GM12878 (cell line): ENCODE measurements at regions not wholly inside any gene's neighbourhood (a gene's known extent, or its start where the extent isn't known, plus 50 kb on each side); places are given as distances from the start of the nearest gene placed in this dataset.

ENCODE experiments used
- ATAC-seq: fragments of 200-7000 bp; cut with Tn5 transposase; 3 replicates; pipeline ENCODE4 v1.9.1; 2020; ENCODE audit warnings: mild to moderate bottlenecking, moderate library complexity
- BruUV-seq: library from RNA; stranded (reverse); fragments of 400-500 nt; replicated peaks from 2 replicates; lab custom pipeline; 2021; lab: Mats Ljungman, UMichigan
- CTCF ChIA-PET: fragments of 300-600 bp; sonication (Branson Sonifier 250); formaldehyde crosslinking; extraction: SDS; loops from one replicate; lab custom pipeline; 2021; ENCODE audit warnings: inconsistent platforms; lab: Yijun Ruan, JAX
- POLR2A ChIA-PET: fragments of 350-600 bp; formaldehyde crosslinking; extraction: SDS; loops from one replicate; lab custom pipeline; 2021; ENCODE audit warnings: inconsistent platforms; lab: Charles Lee
- RAD21 ChIA-PET: fragments of 300-600 bp; sonication (Branson Sonifier 250); formaldehyde crosslinking; loops from one replicate; lab custom pipeline; 2023; ENCODE audit warnings: antibody characterized with exemption; ENCODE audit not compliant: unreplicated experiment; lab: Charles Lee
- SMC1A ChIA-PET: fragments of 300-600 bp; sonication (Branson Sonifier 250); formaldehyde crosslinking; loops from one replicate; lab custom pipeline; 2023; ENCODE audit not compliant: unreplicated experiment, uncharacterized antibody; lab: Charles Lee
- DNase-seq: peaks from one replicate; pipeline ENCODE4 v3.0.0-alpha.2; 2011; ENCODE audit warnings: low read depth, low spot score
- FAIRE-seq: peaks from 3 replicates; lab custom pipeline; 2011; peaks lifted over from hg19 to GRCh38; lab: Jason Lieb, UNC
- H2AFZ ChIP-seq: 2 replicates; pipeline ENCODE4 v1.6.0; 2011; ENCODE audit warnings: low read depth, low read length, control low read depth; ENCODE audit not compliant: control insufficient read depth
- H3K27ac ChIP-seq: 2 replicates; pipeline ENCODE4 v1.5.1; 2011; ENCODE audit warnings: control low read depth; ENCODE audit not compliant: control insufficient read depth, insufficient read depth
- H3K27me3 ChIP-seq, 2 experiments: replicated peaks in 1 of 2; 2 replicates each; pipeline versions ENCODE4 v1.6.0 to v1.6.1; 2011; ENCODE audit warnings: low read length in 1 of 2; ENCODE audit not compliant: control insufficient read depth in 2 of 2, insufficient read depth in 2 of 2
- H3K36me3 ChIP-seq, 2 experiments: 2 replicates each; pipeline ENCODE4 v1.5.1; 2011; ENCODE audit warnings: low read length in 1 of 2; ENCODE audit not compliant: control insufficient read depth in 2 of 2, insufficient read depth in 2 of 2
- H3K4me1 ChIP-seq: 2 replicates; pipeline ENCODE4 v1.6.1; 2011; ENCODE audit warnings: mild to moderate bottlenecking, low read length, moderate library complexity, mixed read lengths; ENCODE audit not compliant: control insufficient read depth, insufficient read depth
- H3K4me2 ChIP-seq: 2 replicates; pipeline ENCODE4 v1.6.0; 2011; ENCODE audit warnings: control low read depth; ENCODE audit not compliant: control insufficient read depth, insufficient read depth
- H3K4me3 ChIP-seq: fragments of 200-600 bp; sonication (generic); 2 replicates; pipeline ENCODE4 v1.5.1; 2016
- H3K79me2 ChIP-seq: 2 replicates; pipeline ENCODE4 v1.6.0; 2011; ENCODE audit warnings: low read length; ENCODE audit not compliant: control insufficient read depth, insufficient read depth
- H3K9ac ChIP-seq: 2 replicates; pipeline ENCODE4 v1.8.0; 2011; ENCODE audit warnings: low read length, control low read depth, mixed read lengths; ENCODE audit not compliant: control insufficient read depth, insufficient read depth
- H3K9me3 ChIP-seq: replicated peaks from 3 replicates; pipeline ENCODE4 v1.5.1; 2011; ENCODE audit warnings: mild to moderate bottlenecking, low read length; ENCODE audit not compliant: control insufficient read depth, insufficient read depth
- H4K20me1 ChIP-seq: 2 replicates; pipeline ENCODE4 v1.6.0; 2011; ENCODE audit not compliant: control insufficient read depth, insufficient read depth
- BCLAF1 ChIP-seq: fragments of 450-650 bp; IDR thresholded peaks from 2 replicates; pipeline ENCODE4 v1.6.1; 2017; ENCODE audit warnings: antibody characterized with exemption, mild to moderate bottlenecking, moderate library complexity
- CBX3 ChIP-seq: fragments of 200-600 bp; sonication (generic); IDR thresholded peaks from 2 replicates; pipeline ENCODE4 v1.6.1; 2016; ENCODE audit warnings: low read depth, borderline replicate concordance
- CBX5 ChIP-seq: sonication (generic); IDR thresholded peaks from 2 replicates; pipeline ENCODE4 v1.6.1; 2016; ENCODE audit warnings: low read depth, moderate library complexity, mild to moderate bottlenecking, inconsistent platforms
- CREB1 ChIP-seq: IDR thresholded peaks from 2 replicates; pipeline ENCODE4 v1.6.1; 2012; ENCODE audit warnings: low read depth, mild to moderate bottlenecking, inconsistent platforms
- CTCF ChIP-seq, 3 experiments: IDR thresholded peaks in 2 of 3; conservative IDR thresholded peaks in 1 of 3; 2 replicates each; pipeline ENCODE4 v1.5.1; 2011; ENCODE audit warnings: low read depth in 3 of 3, low read length in 3 of 3, mild to moderate bottlenecking in 3 of 3, control low read depth in 2 of 3, moderate library complexity in 2 of 3, inconsistent platforms in 1 of 3, mixed read lengths in 1 of 3; ENCODE audit not compliant: control insufficient read depth in 2 of 3, insufficient read depth in 1 of 3; ENCODE audit errors: extremely low read depth in 1 of 3
- FOXK2 ChIP-seq: fragments of 450-650 bp; IDR thresholded peaks from 2 replicates; pipeline ENCODE4 v1.6.1; 2017; ENCODE audit warnings: mild to moderate bottlenecking, moderate library complexity
- LARP7 ChIP-seq: fragments of 450-650 bp; IDR thresholded peaks from 2 replicates; pipeline ENCODE4 v1.6.1; 2017; ENCODE audit warnings: mild to moderate bottlenecking
- NFYA ChIP-seq: IDR thresholded peaks from 2 replicates; pipeline ENCODE4 v1.6.1; 2011; ENCODE audit warnings: low read depth, mild to moderate bottlenecking, low read length, improper control_type of control experiment, borderline replicate concordance
- NRF1 ChIP-seq: conservative IDR thresholded peaks from 2 replicates; pipeline ENCODE4 v1.6.1; 2011; ENCODE audit warnings: mild to moderate bottlenecking, low read depth, low read length, improper control_type of control experiment
- POLR2A ChIP-seq: IDR thresholded peaks from 2 replicates; pipeline ENCODE4 v1.6.1; 2011; ENCODE audit warnings: low read depth, mild to moderate bottlenecking, low read length
- POLR2AphosphoS5 ChIP-seq: IDR thresholded peaks from 2 replicates; pipeline ENCODE4 v1.6.1; 2011; ENCODE audit warnings: mild to moderate bottlenecking, low read length, inconsistent platforms
- SMARCA5 ChIP-seq: fragments of 450-650 bp; IDR thresholded peaks from 2 replicates; pipeline ENCODE4 v1.6.1; 2017; ENCODE audit warnings: mild to moderate bottlenecking
- YBX1 ChIP-seq: fragments of 450-650 bp; IDR thresholded peaks from 2 replicates; pipeline ENCODE4 v1.6.1; 2016; ENCODE audit warnings: antibody characterized with exemption
- ZSCAN29 ChIP-seq: fragments of 450-650 bp; IDR thresholded peaks from 2 replicates; pipeline ENCODE4 v1.6.1; 2017; ENCODE audit warnings: mild to moderate bottlenecking, moderate library complexity
- WGBS: methylation state at CpG from one replicate; pipeline ENCODE4 v1.1.6; 2016; ENCODE audit warnings: low lambda C conversion rate; ENCODE audit not compliant: insufficient replicate concordance, insufficient coverage; ENCODE audit errors: missing lambda C conversion rate; 5-methylcytosine and 5-hydroxymethylcytosine counted together
- in situ Hi-C: fragments of 300-500 bp; cut with MboI; formaldehyde crosslinking; loops from 9 replicates; pipeline ENCODE4 v1.14.3; 2018; ENCODE audit warnings: mixed read lengths
- intact Hi-C: fragments of 100-400 bp; cut with micrococcal nuclease; formaldehyde crosslinking; loops from one replicate; pipeline ENCODE4 v1.14.2; 2022; ENCODE audit not compliant: unreplicated experiment
- TF ChIP-seq, protein P1 (sequence below): fragments of 450-650 bp; formaldehyde crosslinking; IDR thresholded peaks from 2 replicates; pipeline ENCODE4 v1.5.0; 2022; ENCODE audit warnings: mild to moderate bottlenecking, missing genetic modification characterization

DNA sequence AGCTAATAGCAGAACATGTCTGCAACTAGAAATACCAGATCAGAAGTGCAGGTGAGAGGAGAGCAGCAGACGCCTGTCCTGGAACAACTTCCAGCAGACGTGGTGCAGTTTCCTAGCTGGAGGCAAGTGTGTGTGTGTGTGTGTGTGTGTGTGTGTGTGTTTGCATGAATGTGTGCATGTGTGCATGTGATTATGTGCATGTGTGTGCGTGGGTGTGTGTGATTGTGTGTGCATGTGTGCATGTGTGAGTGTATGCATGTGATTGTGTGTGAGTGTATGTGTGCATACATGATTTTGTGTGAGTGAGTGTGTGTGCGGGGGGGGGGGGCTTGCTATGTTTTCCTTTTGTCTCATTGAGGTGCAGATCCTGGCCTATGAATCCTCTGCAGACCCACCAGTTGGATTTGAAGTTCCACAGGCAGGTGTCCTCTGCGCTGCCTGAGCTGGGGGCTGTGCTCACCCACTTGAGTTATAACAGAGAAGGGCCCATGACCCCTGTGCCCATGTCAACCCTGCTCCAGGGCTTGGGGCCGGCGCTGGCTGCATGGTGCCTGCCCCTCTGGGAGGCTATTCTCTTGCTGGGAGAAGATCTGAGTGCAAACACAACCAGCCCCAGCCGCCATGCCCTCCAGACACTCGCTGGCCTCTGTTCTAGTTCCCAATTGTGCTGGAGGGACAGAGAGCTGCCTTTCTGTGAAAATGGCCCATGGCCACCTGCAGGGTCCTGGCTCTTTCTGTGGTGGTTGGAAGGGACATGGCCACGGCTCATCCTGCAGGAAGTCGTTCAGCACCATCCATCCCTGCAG lies 821.3 kb downstream of the BRD1 start (continued):
- TF ChIP-seq NFYA (no peak), NRF1 (no peak), POLR2AphosphoS5 (no peak), POLR2A (no peak)
- TF ChIP-seq, all 136 proteins: peak for 0

GRCh38 chr22:49005557-49005956 lies 822.1 kb downstream of the BRD1 start:
- RAD21 ChIA-PET = no interaction called here
- H3K4me2 ChIP-seq = no peak overlapping the region
- SMC1A ChIA-PET = no interaction called here
- no peak overlapping the region for H3K27ac ChIP-seq
- no peaks in the 10 kb centered on the region for H3K27me3 ChIP-seq
- DNase-seq (no peak), FAIRE-seq (no peak), ATAC-seq (no peak)
- no peaks in the 10 kb centered on the region for H3K79me2 ChIP-seq
- no peaks in the 10 kb centered on the region for H3K4me1 ChIP-seq
- H3K9me3 ChIP-seq = no peaks in the 10 kb centered on the region; the same call in 2 of the 3 replicates
- H3K4me3 ChIP-seq = no peak overlapping the region
- no peaks in the 10 kb centered on the region for H4K20me1 ChIP-seq
- no peaks in the 10 kb centered on the region for H3K36me3 ChIP-seq
- BruUV-seq = no TSS peak
- in situ Hi-C loops (no loop called here), intact Hi-C loops (no loop called here)
- POLR2A ChIA-PET = no interaction called here
- no peak overlapping the region for H3K9ac ChIP-seq
- 65% methylated on average over 7 of the region's 7 CpGs for WGBS
- CTCF ChIA-PET = no interaction called here
- H2AFZ ChIP-seq = no peak overlapping the region
- TF ChIP-seq, protein P1, sequence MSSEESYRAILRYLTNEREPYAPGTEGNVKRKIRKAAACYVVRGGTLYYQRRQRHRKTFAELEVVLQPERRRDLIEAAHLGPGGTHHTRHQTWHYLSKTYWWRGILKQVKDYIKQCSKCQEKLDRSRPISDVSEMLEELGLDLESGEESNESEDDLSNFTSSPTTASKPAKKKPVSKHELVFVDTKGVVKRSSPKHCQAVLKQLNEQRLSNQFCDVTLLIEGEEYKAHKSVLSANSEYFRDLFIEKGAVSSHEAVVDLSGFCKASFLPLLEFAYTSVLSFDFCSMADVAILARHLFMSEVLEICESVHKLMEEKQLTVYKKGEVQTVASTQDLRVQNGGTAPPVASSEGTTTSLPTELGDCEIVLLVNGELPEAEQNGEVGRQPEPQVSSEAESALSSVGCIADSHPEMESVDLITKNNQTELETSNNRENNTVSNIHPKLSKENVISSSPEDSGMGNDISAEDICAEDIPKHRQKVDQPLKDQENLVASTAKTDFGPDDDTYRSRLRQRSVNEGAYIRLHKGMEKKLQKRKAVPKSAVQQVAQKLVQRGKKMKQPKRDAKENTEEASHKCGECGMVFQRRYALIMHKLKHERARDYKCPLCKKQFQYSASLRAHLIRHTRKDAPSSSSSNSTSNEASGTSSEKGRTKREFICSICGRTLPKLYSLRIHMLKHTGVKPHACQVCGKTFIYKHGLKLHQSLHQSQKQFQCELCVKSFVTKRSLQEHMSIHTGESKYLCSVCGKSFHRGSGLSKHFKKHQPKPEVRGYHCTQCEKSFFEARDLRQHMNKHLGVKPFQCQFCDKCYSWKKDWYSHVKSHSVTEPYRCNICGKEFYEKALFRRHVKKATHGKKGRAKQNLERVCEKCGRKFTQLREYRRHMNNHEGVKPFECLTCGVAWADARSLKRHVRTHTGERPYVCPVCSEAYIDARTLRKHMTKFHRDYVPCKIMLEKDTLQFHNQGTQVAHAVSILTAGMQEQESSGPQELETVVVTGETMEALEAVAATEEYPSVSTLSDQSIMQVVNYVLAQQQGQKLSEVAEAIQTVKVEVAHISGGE (CRISPR knock-in tag) = no peak
- TF ChIP-seq CBX5 (no peak), FOXK2 (no peak), CREB1 (no peak), CTCF (IDR thresholded peaks at IDR 0.05 in 2 of 3, conservative IDR thresholded peaks at IDR 0.05 in 1 of 3; ENCODE audit: control insufficient read depth in 2 of 3, extremely low read depth in 1 of 3, insufficient read depth in 1 of 3, low read depth in 3 of 3, low read length in 3 of 3) (no peak), LARP7 (no peak), CBX3 (no peak), SMARCA5 (no peak), YBX1 (no peak), BCLAF1 (no peak), ZSCAN29 (no peak)
